Muscle of leg (tissue), 3 donors: ENCODE measurements at regions not wholly inside any gene's neighbourhood (a gene's known extent, or its start where the extent isn't known, plus 50 kb on each side); places are given as distances from the start of the nearest gene placed in this dataset.

Experiments used
- DNase-seq: peaks from one replicate; pipeline ENCODE4 v3.0.0; 2013
- H3K27ac ChIP-seq: one replicate; pipeline ENCODE4 v1.5.1; 2013; ENCODE audit warnings: mild to moderate bottlenecking, low read length, control low read depth
- H3K27me3 ChIP-seq: one replicate; pipeline ENCODE4 v1.6.1; 2013; ENCODE audit warnings: low read length; ENCODE audit not compliant: control insufficient read depth, insufficient read depth
- H3K36me3 ChIP-seq: one replicate; pipeline ENCODE4 v1.6.1; 2013; ENCODE audit warnings: low read length; ENCODE audit not compliant: control insufficient read depth, insufficient read depth
- H3K4me1 ChIP-seq: one replicate; pipeline ENCODE4 v1.6.1; 2013; ENCODE audit warnings: low read length; ENCODE audit not compliant: control insufficient read depth, insufficient read depth
- H3K4me3 ChIP-seq: one replicate; pipeline ENCODE4 v1.5.1; 2013; ENCODE audit warnings: low read length, control low read depth
- H3K9me3 ChIP-seq: replicated peaks from 2 replicates; pipeline ENCODE4 v1.6.1; 2013; ENCODE audit warnings: low read depth, low read length; ENCODE audit not compliant: control insufficient read depth
- WGBS: methylation state at CpG from one replicate; pipeline ENCODE4 v1.1.5; 2013; ENCODE audit warnings: missing lambda C conversion rate; ENCODE audit not compliant: insufficient coverage; 5-methylcytosine and 5-hydroxymethylcytosine counted together

DNA sequence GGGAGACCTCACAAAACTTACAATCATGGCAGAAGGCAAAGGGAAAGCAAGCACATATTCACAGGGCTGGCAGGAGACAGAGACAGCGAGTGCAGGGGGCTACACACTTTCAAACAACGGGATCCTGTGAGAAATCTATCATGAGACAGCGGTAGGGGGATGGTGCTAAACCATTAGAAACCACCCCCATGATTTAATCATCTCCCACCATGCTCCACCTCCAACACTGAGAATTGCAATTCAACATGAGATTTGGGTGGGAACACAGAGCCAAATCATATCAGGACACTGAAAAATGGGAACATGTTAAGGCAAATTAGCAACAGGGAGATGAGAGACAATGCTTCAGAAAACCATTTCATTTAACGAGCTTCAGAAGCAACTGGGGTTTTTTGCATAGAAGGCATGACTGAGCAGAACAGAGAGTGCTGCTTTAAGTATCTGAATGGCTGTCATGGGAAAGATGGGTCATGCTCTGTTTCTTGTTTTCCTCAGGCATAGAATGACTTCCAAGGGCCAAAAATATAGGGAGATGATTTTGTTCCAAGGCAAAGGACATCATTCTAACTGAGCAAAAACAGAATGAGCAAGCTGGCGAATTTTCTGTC lies 100.8 kb upstream of the MAP2 start:
- 87% methylated on average over 3 of the region's 5 CpGs for WGBS
- DNase-seq = no peak

DNA sequence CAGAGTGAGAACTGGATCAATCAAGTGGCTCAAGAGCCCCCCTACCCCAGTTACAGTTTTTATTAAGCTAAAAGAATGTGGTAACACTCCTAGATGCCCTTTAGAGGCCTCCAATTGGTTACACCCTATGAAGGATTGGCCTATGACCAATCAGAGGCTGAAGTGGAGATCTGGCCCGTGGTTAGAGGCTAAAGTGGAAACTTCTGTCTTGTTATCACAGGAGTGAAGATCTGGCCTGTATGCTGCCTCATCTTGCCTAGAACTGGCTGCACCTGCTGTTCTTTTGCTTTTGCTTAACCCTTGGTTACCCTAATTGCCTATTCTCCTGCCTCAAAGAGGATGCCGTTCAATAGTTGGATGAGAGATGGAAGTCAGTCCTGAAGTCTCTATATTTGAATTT lies 100.1 kb upstream of the MAP2 start:
- Histone ChIP-seq H3K4me3 (no peak overlapping the region), H3K27ac (no peak overlapping the region), H3K36me3 (no peaks in the 10 kb centered on the region), H3K4me1 (no peaks in the 10 kb centered on the region), H3K27me3 (no peaks in the 10 kb centered on the region), H3K9me3 (no peaks in the 10 kb centered on the region)
- WGBS = 30% methylated on average over 1 of the region's 2 CpGs
- no peak for DNase-seq

More for the DNA sequence above, 100.8 kb upstream of the MAP2 start:
- no peaks in the 10 kb centered on the region for H3K36me3 ChIP-seq
- H3K27ac ChIP-seq = no peak overlapping the region
- H3K27me3 ChIP-seq = no peaks in the 10 kb centered on the region
- no peaks in the 10 kb centered on the region for H3K4me1 ChIP-seq
- no peaks in the 10 kb centered on the region for H3K9me3 ChIP-seq
- H3K4me3 ChIP-seq = no peak overlapping the region

DNA sequence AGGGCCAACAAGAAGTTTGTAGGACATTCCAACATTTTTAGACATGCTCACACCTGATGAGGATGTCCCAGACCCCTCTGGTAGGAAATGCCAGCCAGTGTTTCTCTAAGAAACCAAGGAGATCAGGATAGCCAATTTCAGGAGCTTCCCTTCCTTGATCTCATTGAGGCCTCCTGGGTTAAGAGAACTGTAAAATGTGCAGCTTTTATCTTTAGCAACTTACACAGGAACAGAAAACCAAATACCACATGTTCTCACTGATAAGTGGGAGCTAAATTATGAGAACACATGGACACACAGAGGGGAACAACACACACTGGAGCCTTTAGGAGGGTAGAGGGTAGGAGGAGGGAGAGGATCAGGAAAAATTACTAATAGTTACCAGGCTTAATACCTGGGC lies 99.6 kb upstream of the MAP2 start:
- Histone ChIP-seq H3K27me3 (no peaks in the 10 kb centered on the region), H3K9me3 (no peaks in the 10 kb centered on the region), H3K4me3 (no peak overlapping the region), H3K27ac (no peak overlapping the region), H3K36me3 (no peaks in the 10 kb centered on the region), H3K4me1 (no peaks in the 10 kb centered on the region)
- DNase-seq = no peak

DNA sequence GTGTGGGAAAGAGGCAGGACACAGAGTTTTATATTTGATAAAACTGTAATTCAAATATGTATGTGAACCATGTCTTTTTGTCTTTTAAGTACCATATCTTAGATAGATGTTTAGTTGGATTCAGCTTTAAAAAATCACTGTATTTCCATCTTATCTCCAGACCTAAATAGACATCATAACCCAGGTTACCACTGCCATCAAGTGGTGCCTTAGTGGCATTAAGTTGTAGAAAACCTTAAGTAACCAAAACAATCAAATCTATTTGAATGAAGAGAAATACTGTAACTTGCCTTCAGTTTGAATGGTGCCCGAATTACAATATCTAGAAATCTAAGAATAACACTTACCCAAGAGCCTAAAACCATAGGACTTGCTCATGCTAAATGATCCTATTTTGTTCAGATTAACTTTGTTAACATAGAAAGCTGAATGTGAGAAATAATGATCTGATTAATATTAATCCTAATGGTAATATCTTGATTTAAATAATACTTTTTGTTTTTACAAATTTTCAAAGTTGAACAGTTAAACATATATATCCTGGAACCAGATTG lies 92.5 kb upstream of the MAP2 start:
- Histone ChIP-seq H3K9me3 (no peaks in the 10 kb centered on the region), H3K27me3 (no peaks in the 10 kb centered on the region), H3K4me1 (no peaks in the 10 kb centered on the region), H3K4me3 (no peak overlapping the region), H3K36me3 (no peaks in the 10 kb centered on the region), H3K27ac (no peak overlapping the region)
- DNase-seq = peak; percentile 40
- WGBS = no CpG with 5 or more reads among the region's 1 CpG

DNA sequence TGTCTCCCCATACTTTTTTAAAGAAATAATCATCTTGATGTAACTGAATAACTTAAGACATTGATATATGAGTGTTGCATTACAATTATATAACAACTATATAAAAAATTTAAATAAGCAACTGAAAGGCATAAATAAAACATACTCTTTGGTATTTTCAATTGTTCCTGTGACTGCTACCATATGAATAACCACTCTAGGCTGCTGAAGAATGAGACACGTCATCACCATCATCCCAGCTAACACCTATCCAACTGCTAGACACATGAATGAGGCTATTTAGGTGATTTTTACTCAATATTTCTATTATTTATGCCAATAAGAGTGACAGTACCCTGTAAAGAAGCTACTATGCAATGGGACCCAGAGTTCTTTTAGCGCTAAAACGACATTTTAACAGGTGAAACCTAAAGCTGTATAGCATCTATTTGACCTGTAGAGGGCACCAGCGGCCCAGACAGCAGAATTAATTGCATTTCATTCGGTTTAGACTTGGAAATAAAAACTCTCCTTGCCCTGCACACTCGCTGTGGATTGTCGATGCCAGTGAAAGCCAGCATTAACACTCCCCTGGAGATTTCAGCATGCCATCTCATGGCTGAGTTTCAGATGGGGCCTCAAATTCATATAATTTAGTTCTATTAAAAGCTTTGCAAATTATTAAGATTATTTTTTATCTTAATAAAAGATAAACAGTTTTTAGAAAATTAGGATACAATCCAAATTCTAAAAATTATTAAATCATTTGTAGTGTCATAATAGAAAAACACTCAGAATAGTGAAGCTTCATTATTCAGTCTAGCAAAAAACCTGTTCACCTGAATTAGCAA lies 89.4 kb upstream of the MAP2 start:
- no peak overlapping the region for H3K4me3 ChIP-seq
- no peaks in the 10 kb centered on the region for H3K27me3 ChIP-seq
- no peaks in the 10 kb centered on the region for H3K4me1 ChIP-seq
- DNase-seq = peak; percentile 69
- no peaks in the 10 kb centered on the region for H3K36me3 ChIP-seq
- no peak overlapping the region for H3K27ac ChIP-seq
- H3K9me3 ChIP-seq = no peaks in the 10 kb centered on the region
- 0% methylated on average over 2 of the region's 7 CpGs for WGBS

DNA sequence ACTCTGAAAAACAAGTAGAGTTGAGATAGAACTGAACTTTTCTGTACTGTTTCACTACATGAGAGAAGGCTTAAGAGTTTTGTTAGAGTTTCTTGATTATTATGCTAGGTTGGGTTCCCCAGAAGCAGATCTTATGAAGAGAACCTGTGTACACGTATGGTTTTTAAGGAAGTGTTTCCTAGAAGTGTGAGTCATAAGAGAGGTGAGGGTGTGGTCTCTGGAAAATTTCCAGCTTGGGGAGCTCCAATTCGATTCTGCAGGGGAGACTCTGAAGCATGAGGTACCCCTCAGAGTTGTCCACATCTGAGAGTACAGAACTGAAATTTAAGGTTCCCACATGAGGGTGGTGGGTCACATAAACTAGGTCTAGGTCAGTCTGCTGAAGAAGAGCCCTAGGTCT lies 83.3 kb upstream of the MAP2 start:
- no peak overlapping the region for H3K27ac ChIP-seq
- no peaks in the 10 kb centered on the region for H3K4me1 ChIP-seq
- no peak for DNase-seq
- no peak overlapping the region for H3K4me3 ChIP-seq
- no peaks in the 10 kb centered on the region for H3K36me3 ChIP-seq
- H3K9me3 ChIP-seq = no peaks in the 10 kb centered on the region
- H3K27me3 ChIP-seq = no peaks in the 10 kb centered on the region
- WGBS = 60% methylated on average over 2 of the region's 2 CpGs

DNA sequence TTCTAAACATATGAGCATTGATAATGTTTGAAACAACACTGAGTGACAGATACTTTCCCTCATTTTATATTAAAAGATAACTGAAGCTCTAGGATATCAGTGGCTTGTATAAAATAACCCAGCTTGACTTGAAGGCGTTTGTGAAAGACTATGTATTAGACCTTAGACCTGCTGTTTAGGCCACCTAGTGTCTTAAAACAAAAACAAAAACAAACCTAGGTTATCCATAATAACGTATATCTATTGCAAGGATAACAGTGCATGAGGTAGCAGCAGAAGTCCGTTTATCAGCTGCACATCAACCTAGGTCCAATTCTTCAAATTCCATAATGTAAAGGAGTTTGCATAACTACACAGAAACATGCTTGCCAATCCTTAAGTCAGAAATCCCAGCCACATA lies 79.5 kb upstream of the MAP2 start:
- Histone ChIP-seq H3K4me1 (no peaks in the 10 kb centered on the region), H3K4me3 (no peak overlapping the region), H3K36me3 (no peaks in the 10 kb centered on the region), H3K27ac (no peak overlapping the region), H3K9me3 (no peaks in the 10 kb centered on the region), H3K27me3 (no peaks in the 10 kb centered on the region)
- WGBS = no CpG with 5 or more reads among the region's 3 CpGs
- no peak for DNase-seq

DNA sequence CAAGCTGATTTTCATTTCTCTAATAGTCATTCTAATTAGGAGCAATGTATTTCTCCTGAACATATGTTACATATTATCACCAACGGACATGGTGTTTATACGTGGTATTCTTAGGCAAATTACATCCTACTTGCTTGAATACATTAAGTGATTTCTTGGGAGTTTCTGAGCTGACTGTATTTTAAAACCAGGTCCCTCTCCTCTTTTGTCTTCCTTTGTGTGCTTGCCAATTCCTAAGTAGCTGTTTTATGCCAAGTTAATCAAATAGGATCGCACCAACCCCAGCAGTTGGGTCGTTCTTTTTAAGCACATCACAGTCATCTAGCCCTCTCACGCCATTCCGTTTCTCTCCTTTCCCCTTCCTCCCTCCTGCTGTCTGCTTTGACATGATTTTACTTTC lies 75.4 kb upstream of the MAP2 start:
- H3K27ac ChIP-seq = no peak overlapping the region
- WGBS = 14% methylated on average over 2 of the region's 6 CpGs
- H3K4me3 ChIP-seq = no peak overlapping the region
- no peaks in the 10 kb centered on the region for H3K9me3 ChIP-seq
- no peaks in the 10 kb centered on the region for H3K4me1 ChIP-seq
- no peaks in the 10 kb centered on the region for H3K36me3 ChIP-seq
- no peak for DNase-seq
- no peaks in the 10 kb centered on the region for H3K27me3 ChIP-seq

DNA sequence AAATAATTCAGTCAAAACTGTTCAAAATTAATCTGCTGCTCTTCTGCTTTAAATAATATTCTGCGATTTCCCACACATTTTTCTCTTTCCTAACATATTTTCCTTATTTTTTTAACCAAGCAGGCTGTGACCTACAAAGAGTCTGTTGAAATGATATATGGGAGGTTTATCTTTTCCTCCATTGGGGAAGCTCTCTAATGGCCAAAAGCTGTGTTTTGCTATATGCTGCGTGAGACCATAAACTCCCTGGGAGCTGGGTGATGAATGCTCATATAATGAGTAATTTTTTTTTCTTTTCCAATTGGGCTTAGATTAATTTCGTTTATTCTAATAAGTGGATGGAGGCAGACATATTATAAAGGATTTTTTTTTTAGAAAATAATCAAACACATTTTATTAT lies 72.2 kb upstream of the MAP2 start:
- no CpG with 5 or more reads among the region's 3 CpGs for WGBS
- Histone ChIP-seq H3K36me3 (no peaks in the 10 kb centered on the region), H3K9me3 (no peaks in the 10 kb centered on the region), H3K27me3 (no peaks in the 10 kb centered on the region), H3K4me1 (no peaks in the 10 kb centered on the region), H3K4me3 (no peak overlapping the region), H3K27ac (no peak overlapping the region)
- DNase-seq = peak; percentile 7

DNA sequence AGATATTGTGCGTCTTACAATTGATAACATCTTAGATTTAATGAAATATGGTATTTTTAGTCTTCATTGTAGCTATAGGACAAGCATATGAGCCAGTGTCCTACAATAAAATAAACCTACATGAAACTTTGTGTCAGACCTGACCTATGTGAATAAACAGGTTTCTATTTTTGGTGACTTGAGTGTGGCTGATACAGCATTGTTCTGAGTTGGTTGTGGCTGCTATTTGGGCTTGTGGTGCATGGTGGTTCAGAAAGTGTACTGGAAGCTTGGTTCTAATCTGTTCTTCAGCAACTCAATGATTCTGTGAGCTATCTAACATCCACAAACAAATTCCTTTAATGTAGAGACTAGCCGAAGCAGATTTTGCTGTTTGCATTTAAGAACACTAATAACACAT lies 64.9 kb upstream of the MAP2 start:
- no peak for DNase-seq
- Histone ChIP-seq H3K4me1 (no peaks in the 10 kb centered on the region), H3K27me3 (no peaks in the 10 kb centered on the region), H3K4me3 (no peak overlapping the region), H3K36me3 (no peaks in the 10 kb centered on the region), H3K9me3 (no peaks in the 10 kb centered on the region), H3K27ac (no peak overlapping the region)
- no CpG with 5 or more reads among the region's 2 CpGs for WGBS
